HG03442 (cell line): ENCODE measurements at regions not wholly inside any gene's neighbourhood (a gene's known extent, or its start where the extent isn't known, plus 50 kb on each side); places are given as distances from the start of the nearest gene placed in this dataset.
A peak's percentile ranks its signal among the peaks of the same experiment; 100 is the strongest.
"Not testable (repeated sequence)": the region's sequence is repeated elsewhere in the genome, so short reads cannot be mapped to it uniquely, and the experiment has no call there.

Experiments used
- ATAC-seq: cut with Tn5 transposase; IDR thresholded peaks from one replicate; pipeline ENCODE4 v1.9.1; 2021; ENCODE audit warnings: mild to moderate bottlenecking, moderate library complexity; ENCODE audit not compliant: unreplicated experiment

GRCh38 chr5:131107128-131107527 is 57.9 kb downstream of the HINT1 start:
- no peak for ATAC-seq

GRCh38 chr5:131104169-131104808 is 60.8 kb downstream of the HINT1 start:
- no peak for ATAC-seq

DNA sequence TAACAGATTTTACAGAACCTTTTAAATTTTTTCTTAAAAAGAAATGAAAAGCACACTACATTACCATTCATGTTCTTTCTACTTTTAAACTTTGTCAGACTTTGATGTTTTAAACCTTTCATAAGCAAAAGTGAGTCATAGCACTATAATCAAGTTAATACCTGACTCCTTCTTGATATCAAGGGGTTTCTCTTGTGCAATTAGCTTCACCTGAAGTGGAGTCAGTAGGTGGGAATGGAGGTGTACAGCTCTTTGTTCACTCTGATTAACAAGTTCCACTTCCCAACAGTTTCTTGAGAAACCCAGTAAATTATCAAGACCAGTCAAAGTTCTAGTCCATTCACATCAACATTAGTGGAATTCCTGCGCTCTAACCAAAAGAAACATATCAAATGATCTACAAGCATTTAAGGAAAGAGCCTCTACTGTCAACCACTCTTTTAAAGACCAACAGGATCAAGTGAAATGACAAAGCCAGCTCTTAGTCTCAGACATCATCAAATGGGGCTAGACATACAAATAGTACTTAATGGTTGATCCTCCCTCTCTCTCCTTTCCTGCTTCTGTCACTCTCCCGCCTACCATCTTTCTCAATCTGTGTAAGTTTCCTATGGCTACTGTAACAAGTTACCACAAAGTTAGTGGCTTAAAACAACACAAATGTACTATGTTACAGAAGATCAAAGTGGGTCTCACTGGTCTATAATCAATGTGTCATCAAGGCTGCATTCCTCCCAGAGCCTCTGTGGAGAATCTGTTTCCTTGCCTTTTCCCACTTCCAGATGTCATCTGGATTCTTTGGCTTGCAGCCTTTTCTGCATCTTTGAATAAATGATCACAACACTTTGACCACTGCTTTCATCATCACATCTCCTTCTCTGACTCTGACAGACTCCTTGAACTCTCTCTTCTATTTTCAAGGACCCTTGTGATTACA is 68.0 kb downstream of the HINT1 start:
- ATAC-seq, result no peak

DNA sequence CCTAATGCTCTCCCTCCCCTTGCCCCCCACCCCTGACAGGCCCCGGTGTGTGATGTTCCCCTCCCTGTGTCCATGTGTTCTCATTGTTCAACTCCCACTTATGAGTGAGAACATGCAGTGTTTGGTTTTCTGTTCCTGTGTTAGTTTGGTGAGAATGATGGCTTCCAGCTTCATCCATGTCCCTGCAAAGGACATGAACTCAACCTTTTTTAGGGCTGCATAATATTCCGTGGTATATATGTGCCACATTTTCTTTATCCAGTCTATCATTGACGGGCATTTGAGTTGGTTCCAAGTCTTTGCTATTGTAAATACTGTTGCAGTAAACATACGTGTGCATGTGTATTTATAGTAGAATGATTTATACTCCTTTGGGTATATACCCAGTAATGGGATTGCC is 69.5 kb downstream of the HINT1 start:
- ATAC-seq, result not testable (repeated sequence)

- no peak for ATAC-seq
Observed at GRCh38 chr5:131084436-131084835, 80.6 kb downstream of the HINT1 start.

- ATAC-seq, result no peak
Observed at GRCh38 chr5:131081913-131082488, 83.1 kb downstream of the HINT1 start.

- no peak for ATAC-seq
Observed at GRCh38 chr5:131081374-131081773, 83.7 kb downstream of the HINT1 start.

DNA sequence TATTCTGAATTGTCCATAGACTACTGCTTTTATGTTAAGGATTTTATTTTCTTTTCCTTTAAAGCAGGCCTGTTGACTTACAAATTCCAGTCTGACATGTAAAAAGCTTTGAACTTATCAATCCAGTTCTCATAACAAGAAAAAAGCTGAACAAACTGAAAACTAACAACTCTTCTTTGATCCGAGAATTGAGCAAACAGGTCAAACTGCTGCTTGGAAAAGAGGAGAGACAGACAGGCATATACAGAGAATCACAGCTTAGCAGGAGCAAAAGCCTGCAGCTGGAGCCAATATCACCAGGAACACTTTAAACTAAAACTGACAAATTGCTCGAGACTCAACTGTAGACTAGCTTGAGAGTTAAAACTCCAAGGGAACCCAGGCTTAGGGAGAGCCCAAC is 85.8 kb downstream of the HINT1 start:
- no peak for ATAC-seq

GRCh38 chr5:131068893-131069643 is 96.0 kb downstream of the HINT1 start:
- ATAC-seq, result peak; percentile 98

DNA sequence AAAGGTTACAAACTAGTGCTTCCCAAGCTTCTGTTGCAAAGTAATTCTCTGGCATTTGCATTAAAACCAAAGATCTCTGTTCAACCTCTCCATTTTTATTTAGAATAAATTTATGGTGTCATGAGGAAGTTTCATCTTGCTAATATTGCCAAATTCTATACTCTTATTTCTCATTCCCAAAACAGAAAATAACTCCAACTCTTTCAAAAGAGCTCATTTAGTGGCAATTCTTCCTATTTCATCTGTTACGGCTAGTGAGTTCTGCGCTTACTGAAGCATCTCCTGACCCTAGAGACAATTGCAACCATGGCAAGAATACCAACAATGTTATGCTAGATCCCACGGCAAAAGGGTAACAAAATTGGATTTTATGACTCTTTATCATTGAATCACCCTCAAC is 97.0 kb downstream of the HINT1 start:
- ATAC-seq, result no peak

- no peak for ATAC-seq
Observed at GRCh38 chr5:131067636-131068035, 97.4 kb downstream of the HINT1 start.

DNA sequence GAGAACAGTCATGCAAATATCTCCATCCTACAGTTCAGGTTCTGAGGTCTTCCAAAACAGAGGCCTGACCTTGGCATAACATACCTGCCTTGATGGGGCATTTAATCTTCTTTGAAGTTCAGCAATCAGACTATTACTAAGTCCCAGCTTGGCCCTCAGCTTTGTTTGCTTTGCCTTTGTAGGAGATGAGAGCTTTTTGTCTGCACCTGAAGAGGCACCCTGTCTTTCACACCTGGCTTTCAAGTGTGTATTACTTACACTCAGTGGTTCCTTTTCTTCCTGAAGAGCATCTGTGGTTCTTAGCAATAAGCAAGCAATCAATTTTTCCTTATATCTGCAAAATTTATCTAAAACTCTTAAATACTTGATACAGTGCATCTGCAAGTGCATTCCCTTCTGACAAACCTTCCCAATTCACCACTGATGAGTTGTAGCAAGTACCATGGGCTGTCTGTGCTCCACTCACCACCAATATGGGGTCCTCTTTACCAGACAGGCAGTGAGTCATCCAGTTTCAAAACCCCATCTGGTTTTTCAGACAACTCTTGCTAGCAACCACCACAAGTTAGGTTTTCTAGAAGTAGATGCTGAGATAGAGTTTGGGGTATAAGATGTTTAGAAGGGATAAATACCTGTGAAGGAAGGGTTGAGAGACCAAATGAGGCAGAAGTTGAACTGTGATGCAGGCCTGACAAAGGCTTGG is 100.2 kb downstream of the HINT1 start:
- no peak for ATAC-seq

DNA sequence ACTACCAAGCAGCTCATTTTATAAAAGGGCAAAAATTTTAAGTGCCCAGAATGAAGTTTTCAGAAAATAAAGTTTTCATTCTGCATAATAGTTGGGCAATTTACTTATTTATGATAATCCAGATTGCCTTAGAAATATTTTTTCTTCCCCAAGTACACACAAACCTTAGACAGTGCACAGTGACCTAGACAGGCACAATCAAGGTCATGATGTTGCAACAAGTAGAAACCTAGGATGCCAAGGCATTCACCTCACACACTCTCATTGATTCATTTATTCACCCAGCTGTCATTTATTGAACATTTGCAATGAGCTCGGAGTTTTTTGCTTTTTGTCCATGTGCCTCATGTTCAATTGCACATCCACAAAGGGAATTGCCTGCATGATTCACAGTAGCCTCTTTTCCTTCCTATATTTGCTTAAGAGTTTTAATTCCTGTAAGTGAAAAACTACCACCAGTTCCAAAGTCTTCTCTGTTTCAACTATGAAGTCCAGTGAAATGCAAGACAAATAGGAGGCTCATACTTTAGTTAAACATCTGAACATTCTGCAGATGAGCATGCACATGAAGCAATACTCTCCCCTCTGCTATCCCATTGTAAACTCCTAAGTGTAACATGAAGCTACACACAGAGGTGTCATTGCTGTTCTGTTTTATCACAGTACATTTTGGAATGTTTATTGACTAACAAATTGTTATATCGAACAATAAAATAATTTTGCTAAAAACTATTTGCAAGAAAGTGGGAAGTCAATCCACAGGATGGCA is 122.9 kb downstream of the HINT1 start:
- ATAC-seq, result no peak

DNA sequence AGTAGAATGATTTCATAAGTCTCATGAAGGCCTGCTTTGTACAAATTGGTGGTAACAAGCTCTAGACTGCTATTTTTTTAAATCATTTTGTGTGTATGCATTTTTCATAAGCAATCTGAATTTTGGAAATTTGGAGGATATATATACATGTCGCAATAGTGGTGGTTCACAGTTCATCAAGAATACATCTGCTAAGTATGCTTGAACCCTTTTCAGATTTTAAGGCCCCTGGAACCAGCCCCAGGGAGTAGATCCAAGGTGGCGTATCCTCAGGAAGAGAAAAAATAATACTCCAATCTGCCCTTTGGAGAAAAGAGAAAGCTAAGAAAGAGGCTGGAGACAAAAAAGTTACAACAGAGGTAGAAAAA is 141.6 kb downstream of the HINT1 start:
- no peak for ATAC-seq

DNA sequence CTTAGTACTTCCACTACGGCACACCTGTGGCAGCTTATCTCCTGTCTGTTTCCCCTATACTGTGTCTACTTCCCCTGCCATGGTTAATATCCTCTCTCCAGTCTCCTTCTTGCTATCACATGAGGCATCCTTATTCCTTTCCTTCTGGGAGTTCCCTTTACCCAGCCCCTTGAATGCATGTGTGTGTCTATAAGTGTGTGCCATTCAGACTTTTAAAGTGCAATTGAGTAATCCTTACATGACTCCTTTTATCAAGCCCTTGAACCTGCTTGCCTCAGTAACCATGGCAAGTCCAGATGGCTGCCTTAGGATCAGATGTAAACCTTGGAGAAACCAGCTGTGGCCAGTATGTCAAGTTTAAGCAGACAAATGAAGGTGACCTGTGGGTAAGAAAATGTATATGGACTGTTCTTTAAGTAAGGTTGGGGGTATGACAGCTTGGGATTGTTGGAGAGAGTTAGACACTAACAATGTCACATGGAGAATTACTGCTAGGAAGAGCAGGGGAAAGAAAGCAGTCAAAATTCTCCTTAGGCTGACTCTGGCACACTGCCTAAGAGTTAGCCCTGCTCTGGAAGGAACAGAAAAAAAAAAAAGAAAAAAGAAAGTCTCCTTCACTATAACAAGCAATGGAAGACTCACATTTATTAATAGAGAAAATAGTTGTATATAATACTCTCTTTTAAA is 142.1 kb downstream of the HINT1 start:
- ATAC-seq, result no peak

GRCh38 chr5:131021646-131022045 is 143.4 kb downstream of the HINT1 start:
- no peak for ATAC-seq

GRCh38 chr5:131019601-131020315 is 145.3 kb downstream of the HINT1 start:
- ATAC-seq, result no peak

DNA sequence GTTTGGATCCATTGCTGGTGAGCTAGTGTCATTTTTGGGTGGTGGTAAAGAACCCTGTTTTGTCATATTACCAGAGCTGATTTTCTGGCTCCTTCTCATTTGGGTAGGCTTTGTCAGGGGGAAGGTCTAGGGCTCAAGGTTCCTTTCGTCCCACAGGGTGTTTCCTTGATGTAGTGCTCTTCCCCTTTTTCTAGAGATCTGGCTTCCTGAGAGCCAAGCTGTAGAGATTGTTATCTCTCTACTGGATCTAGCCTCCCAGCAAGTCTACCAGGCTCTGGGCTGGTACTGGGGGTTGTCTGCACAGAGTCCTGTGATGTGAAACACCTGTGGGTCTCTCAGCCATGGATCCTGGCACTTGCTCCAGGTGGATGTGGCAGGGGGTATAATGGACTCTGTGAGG is 145.9 kb downstream of the HINT1 start:
- ATAC-seq, result no peak

- ATAC-seq, result no peak
Observed at GRCh38 chr5:131008329-131008728, 156.7 kb downstream of the HINT1 start.
